ENCODE measurements at regions not wholly inside any gene's neighbourhood (a gene's known extent, or its start where the extent isn't known, plus 50 kb on each side); places are given as distances from the start of the nearest gene placed in this dataset.

GRCh38 chr1:38240618-38241017 lies 194.0 kb upstream of the POU3F1 start:
- Histone ChIP-seq H3K79me2 (replicated peaks; ENCODE audit: insufficient read depth) (no peaks in the 10 kb centered on the region), H3K36me3 (ENCODE audit: insufficient read depth) (no peaks in the 10 kb centered on the region), H3K4me2 (no peak overlapping the region), H3K27ac (ENCODE audit: low read depth) (no peak overlapping the region), H4K20me1 (replicated peaks; ENCODE audit: insufficient read depth) (no peaks in the 10 kb centered on the region), H2AFZ (no peak overlapping the region), H3K27me3 (ENCODE audit: insufficient read depth) (no peaks in the 10 kb centered on the region), H3F3A (replicated peaks; ENCODE audit: low read depth) (no peaks in the 10 kb centered on the region), H3K4me3 (no peak overlapping the region), H3K4me1 (ENCODE audit: insufficient read depth) (peaks cover 23% of the 10 kb centered on the region), H3K9me2 (ENCODE audit: insufficient read depth) (0 out of 2 replicates have a peak, but pooled peaks cover 3% of the 10 kb centered on the region)
- Mint-ChIP-seq H3K9me3 (no peaks in the 10 kb centered on the region), H3K36me3 (ENCODE audit: low read depth) (no peaks in the 10 kb centered on the region; the same call in 2 of the 3 replicates), H3K27ac (no peak overlapping the region), H3K27me3 (ENCODE audit: insufficient read depth, low read depth, poor library complexity) (peaks cover 14% of the 10 kb centered on the region), H3K4me1 (peaks cover 22% of the 10 kb centered on the region), H3K4me3 (no peak overlapping the region)
- TF ChIP-seq STAT1 (IDR thresholded peaks at IDR 0.05; ENCODE audit: unreplicated experiment) (no peak), ZNF114 (CRISPR knock-in tag; IDR thresholded peaks at IDR 0.05) (no peak), NANOG (IDR thresholded peaks at IDR 0.05; ENCODE audit: borderline replicate concordance) (no peak), ZNF462 (CRISPR knock-in tag; IDR thresholded peaks at IDR 0.05) (no peak), JUNB (IDR thresholded peaks at IDR 0.05; ENCODE audit: unreplicated experiment) (no peak)
- ATAC-seq (no peak), DNase-seq (ENCODE audit: low spot score) (no peak)

- H3K4me2 ChIP-seq = no peak overlapping the region
- H3K36me3 ChIP-seq (ENCODE audit: insufficient read depth) = no peaks in the 10 kb centered on the region
- H3F3A ChIP-seq (replicated peaks; ENCODE audit: low read depth) = no peaks in the 10 kb centered on the region
- Mint-ChIP-seq H3K36me3 (ENCODE audit: low read depth) (no peaks in the 10 kb centered on the region; the same call in 2 of the 3 replicates), H3K27me3 (ENCODE audit: insufficient read depth, low read depth, poor library complexity) (peaks cover 9% of the 10 kb centered on the region), H3K27ac (no peak overlapping the region), H3K4me1 (peaks cover 16% of the 10 kb centered on the region), H3K4me3 (no peak overlapping the region), H3K9me3 (no peaks in the 10 kb centered on the region)
- H4K20me1 ChIP-seq (replicated peaks; ENCODE audit: insufficient read depth) = no peaks in the 10 kb centered on the region
- peaks cover 17% of the 10 kb centered on the region for H3K4me1 ChIP-seq (ENCODE audit: insufficient read depth)
- H3K27ac ChIP-seq (ENCODE audit: low read depth) = no peak overlapping the region
- no peak overlapping the region for H3K4me3 ChIP-seq
- H3K9me2 ChIP-seq (ENCODE audit: insufficient read depth) = 0 out of 2 replicates have a peak, but pooled peaks cover 3% of the 10 kb centered on the region
- DNase-seq (ENCODE audit: low spot score) (no peak), ATAC-seq (peak; percentile 25; the same call in 2 of the 3 replicates)
- H3K27me3 ChIP-seq (ENCODE audit: insufficient read depth) = no peaks in the 10 kb centered on the region
- H2AFZ ChIP-seq = no peak overlapping the region
- no peaks in the 10 kb centered on the region for H3K79me2 ChIP-seq (replicated peaks; ENCODE audit: insufficient read depth)
- no peak for TF ChIP-seq ZNF462 (CRISPR knock-in tag; IDR thresholded peaks at IDR 0.05)
These were observed 192.8 kb upstream of the POU3F1 start for GRCh38 chr1:38239258-38239835.

Data from GM23338 (cell line).